Right renal pelvis (tissue), 4 donors: ENCODE measurements at regions not wholly inside any gene's neighbourhood (a gene's known extent, or its start where the extent isn't known, plus 50 kb on each side); places are given as distances from the start of the nearest gene placed in this dataset.
"Not testable (repeated sequence)": the region's sequence is repeated elsewhere in the genome, so short reads cannot be mapped to it uniquely, and the experiment has no call there.

Experiments used
- DNase-seq, 4 donors: peaks; one replicate each; pipeline ENCODE4 v3.0.0-alpha.2; 2013; ENCODE audit warnings: low read depth in 4 of 4, low spot score in 3 of 4, missing footprints in 1 of 4

DNA sequence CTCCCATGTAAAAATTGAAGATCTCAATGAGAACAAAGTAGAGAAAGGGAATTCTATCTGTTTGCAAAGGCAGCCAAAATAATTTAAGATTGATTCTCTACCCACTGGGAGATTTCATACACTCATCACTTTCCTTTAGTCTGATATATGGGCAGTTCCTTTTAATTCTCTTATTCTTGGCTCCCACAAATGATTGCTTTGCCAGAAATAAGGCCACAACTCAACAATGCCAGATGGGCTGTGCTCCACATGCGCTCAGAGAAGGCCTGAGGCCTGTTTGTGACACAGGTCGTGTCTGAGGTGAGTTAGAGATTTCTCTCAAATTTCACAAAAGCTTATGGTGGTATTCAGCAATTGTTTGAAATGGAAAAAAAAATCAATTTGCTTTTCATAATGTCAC is 501.9 kb upstream of the SEMA3D start:
- DNase-seq: no peak

DNA sequence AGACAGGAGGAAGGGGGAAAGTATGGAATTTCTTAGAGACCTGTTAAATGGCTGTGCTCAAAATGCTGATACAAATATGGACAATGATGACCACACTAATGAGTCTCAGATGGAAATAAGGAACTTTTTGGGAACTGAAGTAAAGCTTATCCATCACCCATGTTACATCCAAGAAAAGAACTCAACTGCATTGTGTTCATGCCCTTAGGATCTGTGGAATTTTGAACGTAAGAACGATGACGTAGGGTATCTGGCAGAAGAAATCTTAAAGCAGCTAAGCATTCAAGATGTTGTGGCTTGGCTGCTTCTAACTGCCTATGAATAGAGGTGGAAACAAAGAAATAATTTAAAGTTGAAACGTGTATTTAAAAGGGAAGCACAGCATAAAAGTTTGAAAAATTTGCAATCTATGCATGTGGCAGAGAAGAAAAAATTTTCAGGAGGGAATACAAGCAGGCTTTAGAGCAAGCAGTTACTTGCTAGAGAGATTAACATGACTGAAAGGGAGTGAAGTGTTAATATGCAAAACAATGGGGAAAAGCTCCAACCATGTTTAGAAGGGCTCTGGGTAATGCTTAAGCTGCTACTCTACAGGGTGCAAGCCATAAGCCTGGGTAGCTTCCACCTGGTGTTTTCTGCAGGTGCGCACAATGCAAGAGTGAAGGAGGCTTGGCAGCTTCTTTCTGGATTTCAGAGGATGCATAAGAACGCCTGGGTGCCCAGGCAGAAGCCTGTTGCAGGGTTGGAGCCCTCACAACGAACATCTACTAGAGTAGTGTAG is 499.7 kb upstream of the SEMA3D start:
- DNase-seq: no peak

DNA sequence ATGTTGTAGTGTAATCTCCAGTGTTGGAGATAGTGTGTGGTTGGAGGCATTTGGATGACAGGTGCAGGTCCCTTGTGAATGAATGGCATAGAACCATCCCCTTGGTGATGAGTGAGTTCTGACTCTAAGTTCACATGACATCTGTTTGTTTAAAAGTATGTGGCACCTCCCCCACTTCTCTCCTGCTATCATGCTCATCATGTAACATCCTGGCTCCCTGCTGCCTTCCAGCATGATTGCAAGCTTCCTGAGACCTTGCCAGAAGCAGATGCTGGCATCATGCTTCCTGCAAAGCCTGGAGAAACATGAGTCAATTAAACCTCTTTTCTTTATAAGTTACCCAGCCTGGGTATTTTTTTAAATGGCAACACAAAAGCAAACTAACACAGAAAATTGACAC is 499.0 kb upstream of the SEMA3D start:
- DNase-seq: no peak

DNA sequence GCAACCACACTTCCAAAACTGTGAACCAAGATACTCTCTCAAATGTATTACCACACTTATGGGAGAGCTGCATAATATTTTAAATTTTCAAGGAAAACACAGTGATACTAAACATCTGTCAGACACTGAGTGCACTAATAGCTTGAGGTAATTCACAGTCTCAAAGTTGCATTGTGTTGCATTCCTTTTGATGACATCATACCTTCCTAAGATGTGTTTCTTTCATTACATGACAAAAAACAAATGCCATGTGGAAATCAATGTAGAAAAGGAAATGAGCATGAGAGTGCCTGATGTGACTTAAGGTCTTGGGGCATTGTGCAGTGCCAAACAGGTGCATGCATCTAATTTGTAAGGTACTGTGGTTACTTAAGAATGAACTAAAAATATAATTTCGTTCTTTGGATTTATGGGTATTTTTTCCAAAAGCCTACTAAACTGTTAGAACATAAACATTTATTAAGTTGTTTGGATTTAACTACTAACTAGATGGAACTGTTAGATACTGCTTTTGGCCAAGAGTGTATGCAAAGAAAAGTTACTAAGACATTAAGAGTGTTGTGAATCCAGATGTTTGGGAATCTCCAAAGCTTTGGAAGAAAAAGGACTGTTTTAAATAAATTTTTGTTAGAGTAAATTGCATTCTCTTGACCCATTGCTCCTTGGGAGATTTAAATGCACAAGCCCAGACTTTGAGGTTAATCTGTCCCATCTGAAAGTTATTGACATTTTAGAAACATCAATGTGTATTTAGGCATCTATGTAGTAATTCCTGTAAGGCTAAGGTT is 496.2 kb upstream of the SEMA3D start:
- DNase-seq: no peak

DNA sequence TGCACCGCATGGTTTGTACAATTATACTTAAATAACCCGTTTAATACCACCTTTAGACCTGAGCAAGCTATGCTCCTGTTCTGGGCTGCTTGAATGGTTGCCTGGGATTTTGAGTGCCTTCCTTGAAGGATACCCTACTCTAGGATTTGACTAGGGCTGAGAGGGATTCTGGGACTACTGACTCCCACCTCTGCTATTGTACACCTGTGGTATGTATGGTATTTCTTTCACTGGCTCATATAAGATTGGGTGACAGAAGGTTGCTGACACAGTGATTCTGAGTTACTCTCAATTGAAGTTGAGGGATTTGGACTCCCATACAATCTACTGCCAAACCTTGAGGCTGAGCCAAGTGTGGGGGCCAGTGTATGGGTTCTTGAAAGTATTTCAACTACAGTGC is 494.4 kb upstream of the SEMA3D start:
- DNase-seq: no peak

DNA sequence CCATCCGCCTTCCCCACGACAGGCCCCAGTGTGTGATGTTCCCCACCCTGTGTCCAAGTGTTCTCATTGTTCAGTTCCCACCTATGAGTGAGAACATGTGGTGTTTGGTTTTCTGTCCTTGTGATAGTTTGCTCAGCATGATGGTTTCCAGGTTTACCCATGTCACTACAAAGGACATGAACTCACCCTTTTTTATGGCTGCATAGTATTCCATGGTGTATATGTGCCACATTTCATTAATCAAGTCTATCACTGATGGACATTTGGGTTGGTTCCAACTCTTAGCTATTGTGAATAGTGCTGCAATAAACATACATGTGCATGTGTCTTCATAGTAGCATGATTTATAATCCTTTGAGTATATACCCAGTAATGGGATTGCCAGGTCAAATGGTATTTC is 488.2 kb upstream of the SEMA3D start:
- DNase-seq: not testable (repeated sequence)

DNA sequence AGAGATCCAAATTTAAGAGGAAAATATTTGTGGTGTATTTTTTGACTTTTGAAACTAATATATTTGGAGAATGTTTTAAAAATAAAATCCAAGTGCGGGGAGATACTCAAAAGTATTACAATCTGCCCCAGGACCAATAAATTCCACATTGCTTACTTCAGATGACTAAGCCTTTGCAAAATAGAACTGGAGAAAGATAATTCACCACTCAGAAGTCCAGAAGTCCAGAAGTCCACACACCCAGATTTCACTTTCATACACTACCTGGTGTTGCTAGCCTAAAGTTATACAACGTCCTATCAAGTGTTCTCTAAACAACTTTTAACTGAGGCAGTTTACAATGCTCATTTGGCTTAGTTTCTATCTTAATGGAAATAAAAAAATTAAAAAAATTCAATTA is 487.0 kb upstream of the SEMA3D start:
- no peak for DNase-seq

DNA sequence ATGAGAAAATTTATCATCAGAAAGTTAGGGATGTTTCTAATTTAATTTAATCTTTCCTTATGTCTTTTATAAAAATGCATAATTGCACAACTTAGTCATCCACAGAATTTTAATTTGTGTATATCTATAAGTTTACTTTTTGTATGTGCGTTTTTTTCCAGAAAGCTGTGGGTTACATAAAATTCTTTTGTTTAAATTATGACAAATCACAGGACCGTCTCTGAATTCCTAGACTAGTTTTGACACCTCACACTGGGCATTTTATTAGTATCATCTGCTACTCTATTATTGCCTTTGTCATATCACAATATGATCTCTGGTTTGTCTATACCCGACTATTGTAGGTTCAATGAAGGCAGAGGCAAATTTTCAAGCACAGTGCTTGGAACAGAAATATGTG is 482.4 kb upstream of the SEMA3D start:
- DNase-seq: no peak

DNA sequence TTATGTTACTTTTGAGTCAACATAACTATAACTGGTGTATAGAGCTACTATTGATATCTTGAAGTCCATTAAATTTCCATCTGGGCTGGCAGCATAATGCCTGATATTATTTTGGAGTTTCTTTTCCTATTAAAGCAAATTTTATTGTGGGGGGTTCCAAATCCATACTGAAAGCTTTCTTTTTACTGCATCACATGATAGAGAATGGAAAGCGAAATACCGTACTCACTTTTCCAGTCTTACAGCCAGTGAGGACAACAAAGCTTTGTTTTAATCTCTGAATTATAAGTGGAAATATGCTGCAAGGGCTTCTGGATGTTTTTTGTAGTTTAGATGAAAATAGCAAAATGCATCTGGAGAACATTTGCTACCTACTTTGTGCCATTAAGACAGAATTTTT is 477.5 kb upstream of the SEMA3D start:
- DNase-seq: no peak

DNA sequence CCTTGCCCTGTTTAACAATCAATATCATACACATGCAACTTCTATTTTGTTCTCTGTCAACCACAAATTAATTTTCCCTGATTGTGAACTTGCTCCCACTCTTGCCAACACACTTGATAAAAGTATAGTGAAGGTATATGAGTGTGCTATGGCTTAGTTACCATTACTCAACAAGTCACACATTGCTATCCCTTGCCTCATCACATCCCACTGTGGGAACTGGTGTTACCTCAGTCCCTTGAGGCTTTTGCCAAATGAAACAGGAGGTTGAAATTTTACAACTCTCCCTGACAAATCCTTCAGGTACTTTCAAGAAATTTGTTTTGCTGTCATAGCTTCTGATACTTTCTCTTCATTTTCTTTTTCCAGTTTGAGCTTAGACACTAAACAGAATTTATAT is 472.5 kb upstream of the SEMA3D start:
- DNase-seq: no peak

DNA sequence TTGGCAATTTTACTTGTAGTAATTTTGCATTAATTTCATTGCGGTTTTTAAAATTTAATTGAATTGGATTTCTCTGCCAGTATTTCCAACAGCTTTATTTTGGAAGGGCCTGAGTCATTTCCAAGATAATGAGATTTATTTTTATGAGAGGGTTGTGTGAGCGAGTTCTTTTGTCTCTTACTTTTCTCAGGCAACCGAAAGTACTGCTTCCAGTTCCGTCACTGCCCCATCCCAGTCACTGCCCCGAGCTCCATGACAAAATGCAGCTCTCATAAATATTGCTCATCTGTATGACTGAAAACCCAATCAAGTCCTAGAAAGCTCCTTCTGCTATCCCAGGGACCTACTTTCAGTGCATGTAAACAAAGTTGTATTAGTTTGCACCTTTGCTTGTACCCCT is 468.4 kb upstream of the SEMA3D start:
- no peak for DNase-seq

DNA sequence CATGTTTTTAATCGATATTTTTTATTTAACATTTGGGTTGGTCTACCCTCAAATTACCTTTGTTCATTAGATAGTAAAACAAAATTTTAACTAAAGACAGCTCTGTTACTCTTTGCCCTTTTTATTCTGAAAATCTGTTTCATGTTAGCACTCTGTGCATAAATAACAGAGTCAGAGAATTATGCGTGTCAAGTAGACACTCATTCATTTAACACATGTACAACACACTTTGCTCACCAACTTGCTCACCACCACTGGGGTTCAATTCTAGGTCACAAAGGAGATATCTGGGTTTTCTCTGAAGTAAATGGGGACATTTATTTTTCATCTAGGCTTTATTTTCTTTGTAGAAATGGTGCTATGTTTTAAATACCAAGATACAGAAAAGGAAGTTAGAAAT is 457.4 kb upstream of the SEMA3D start:
- no peak for DNase-seq

DNA sequence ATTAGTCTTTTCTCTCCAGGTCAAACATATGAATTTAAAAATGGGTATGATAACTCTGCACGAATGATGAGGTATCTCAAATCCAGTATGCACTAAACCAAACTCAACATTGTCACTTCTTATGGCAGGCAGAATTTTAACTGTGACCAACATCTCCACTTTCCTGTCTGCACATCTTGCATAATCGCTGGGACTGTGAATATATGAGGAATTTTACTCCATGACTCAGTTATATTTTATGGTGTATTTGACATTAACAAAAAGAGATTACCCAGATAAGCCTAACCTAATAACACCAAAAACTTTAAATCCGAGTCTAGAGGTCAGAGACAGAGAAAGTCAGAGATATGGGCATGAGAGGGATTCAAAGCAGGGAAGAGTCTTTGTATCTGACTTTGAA is 454.5 kb upstream of the SEMA3D start:
- no peak for DNase-seq

DNA sequence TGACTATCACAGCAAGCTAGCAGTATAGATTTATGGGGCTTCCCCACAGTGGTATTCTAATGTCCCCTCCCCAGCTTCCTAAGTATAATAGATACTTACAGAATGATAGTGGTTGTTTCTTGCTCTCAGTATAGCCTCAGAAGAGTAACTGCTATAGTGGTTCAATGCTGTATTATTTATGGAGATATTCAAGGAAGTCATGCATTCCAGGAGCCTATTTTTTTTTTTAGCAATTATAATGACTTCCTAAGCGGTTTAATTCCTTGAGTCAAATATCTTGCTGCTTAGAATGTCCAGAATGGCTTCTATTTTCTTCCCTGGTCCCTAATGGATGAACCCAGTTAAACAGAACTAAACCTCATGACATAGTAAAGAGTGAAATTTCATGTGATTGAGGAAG is 451.5 kb upstream of the SEMA3D start:
- no peak for DNase-seq

DNA sequence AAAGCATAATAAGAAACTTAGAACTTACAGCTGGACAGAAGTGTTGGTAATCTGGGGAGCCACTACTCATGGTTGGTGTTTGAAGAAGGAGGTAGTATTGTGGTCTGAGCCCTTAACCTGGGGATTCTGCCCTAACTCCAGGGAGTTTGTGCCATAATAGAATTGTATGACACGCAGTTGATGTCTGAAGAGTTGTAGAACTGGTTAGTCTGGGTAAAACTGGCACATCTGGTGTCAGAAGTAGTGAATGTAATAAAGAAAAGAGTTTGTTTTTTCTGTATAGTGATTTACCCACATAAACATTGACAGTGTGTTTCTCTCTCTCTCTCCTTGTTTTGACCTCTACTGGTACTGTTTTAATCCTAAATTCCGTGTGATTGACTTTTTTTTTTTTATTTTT is 448.1 kb upstream of the SEMA3D start:
- no peak for DNase-seq

DNA sequence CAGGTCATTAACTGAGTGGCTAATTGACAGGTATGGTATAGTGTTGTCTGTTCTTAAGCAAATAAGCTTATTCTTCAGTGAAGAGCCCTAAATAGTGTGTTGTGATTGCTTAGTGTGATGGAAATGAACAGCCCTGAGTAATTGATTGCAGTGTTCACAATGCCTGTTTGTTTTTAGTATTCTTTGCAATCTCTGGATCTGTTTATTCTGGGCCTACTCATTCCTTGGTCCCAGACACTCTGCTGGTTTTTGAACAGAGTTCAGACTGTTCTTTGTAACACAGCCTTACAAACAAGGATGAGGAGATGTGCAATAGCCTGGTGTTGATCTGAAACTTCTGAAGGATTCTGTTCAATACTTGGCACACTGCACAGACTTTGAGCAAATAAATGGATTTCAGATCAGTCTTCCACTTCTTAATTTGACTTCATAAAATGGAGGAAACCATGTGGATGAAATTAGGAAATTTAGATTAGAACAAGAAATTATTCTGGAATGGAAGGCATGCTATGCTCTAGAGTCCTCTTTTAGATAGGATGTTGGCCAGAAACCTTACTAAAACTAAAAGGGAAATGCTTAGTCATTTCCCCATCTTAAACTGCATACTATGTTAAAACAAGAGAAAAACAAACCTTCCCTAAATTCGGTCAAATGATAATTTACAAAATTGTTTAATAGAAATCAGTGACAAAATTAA is 444.2 kb upstream of the SEMA3D start:
- no peak for DNase-seq

DNA sequence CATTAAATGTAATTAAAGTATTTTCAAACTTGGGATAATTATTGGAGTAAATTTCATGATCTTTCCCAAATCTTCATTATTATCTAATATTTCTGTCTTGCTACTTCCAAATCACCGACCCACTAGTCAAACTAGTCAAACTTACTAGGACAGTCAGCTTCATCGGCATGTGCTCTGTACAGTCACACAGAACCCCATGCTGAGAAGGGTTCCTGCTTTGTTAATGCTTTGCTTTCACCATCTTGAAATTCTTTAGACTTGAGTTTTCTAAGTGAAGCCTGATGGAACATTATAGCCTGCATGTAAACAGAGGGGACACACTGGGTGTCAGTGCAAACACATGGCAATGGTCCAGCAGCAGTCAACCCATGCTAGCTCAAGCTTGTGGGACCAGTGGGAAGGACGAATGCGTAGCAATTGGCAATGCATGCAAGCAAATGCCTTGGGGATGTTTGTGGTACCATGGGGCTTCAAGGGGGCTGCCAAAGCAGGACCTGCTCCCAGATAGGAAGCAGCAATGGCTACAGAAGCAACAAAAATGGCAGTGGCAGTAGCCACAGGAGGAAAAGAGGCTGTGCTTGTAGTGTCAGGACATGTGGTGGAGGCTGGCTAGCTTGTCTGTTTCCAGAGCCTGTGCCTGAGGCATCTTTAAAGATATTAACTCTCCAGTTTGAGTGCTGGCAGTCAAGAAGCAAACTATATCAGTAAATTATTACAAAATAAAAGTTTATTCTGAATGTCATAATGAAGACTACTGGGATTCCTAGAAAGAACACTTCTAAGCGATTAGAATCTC is 441.1 kb upstream of the SEMA3D start:
- no peak for DNase-seq

DNA sequence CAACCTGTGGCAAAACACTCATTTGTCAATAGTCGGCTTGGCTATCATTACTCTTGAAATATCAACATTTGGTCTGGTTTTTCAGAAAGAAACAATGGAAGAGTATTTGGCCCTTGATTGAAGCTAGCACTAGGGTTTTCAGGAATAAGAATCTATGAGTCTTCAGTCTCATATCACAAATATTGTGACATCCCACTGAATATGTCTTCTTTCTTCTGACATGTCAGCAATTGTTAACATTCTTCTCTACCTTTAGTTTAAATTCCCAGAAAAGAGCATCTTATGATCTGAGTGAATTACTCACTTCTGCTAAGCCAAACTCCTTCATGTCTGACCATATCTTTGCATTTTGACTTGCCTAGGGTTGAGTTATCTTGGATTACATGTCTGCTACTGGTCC is 435.2 kb upstream of the SEMA3D start:
- DNase-seq: no peak

DNA sequence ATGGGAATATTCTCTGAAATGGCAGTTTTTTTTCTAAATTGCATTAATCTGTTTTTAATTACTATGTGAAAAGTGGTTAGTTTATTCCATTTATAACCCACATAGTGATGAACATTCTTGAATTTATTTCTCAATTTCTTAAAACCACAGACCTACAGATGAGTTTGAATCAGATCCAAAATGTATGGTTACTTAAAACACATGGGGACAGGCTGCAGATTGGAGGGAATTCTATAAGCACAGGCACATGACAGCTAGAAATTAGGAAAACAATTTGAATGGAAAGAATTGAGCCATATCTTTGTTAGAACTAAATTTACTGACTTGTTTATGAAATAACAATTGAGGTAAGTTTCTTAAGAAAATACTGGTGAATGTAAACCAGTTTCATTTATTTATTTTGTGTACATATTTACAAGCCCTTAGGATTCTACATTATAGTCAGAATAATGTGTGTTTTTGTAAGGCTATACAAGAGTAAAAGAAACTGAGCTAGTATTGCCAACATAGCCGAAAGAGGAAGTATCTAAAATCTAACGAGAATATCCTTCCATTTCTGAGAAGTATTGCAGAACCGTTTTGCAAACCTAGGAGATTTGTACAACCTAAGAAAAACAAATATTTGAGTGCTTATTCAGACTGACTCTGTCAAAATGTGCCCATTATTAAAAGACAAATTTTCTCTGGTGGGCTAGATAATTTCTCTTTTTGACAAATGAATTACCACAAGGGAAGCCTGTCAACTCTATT is 434.3 kb upstream of the SEMA3D start:
- DNase-seq: no peak

DNA sequence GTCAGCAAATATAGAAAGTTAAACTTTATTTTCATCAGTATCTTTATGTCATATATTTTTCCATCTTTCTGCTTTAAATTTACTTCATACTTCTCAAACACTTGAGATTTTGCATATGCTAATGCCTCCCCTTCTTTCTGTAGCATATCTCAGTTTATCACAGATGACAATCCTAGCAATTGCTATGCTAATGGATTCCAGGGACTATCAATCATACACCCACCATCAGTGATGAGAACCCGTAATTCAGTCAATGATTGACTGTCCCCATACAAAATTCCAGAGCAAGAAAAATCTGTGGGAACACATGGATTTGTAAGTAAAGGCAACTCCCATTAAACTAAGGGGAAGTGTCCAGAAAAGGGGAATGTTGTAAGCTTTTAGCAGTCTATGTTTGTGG is 432.4 kb upstream of the SEMA3D start:
- DNase-seq: no peak
